Mesenteric fat pad (tissue), 1 donor: ENCODE measurements at regions not wholly inside any gene's neighbourhood (a gene's known extent, or its start where the extent isn't known, plus 50 kb on each side); places are given as distances from the start of the nearest gene placed in this dataset.

ENCODE experiments used
- DNase-seq: peaks from one replicate; pipeline ENCODE4 v3.0.0-alpha.2; 2020; ENCODE audit warnings: low spot score
- donor health status: DM: yes; HTN: yes; CAD: no.

DNA sequence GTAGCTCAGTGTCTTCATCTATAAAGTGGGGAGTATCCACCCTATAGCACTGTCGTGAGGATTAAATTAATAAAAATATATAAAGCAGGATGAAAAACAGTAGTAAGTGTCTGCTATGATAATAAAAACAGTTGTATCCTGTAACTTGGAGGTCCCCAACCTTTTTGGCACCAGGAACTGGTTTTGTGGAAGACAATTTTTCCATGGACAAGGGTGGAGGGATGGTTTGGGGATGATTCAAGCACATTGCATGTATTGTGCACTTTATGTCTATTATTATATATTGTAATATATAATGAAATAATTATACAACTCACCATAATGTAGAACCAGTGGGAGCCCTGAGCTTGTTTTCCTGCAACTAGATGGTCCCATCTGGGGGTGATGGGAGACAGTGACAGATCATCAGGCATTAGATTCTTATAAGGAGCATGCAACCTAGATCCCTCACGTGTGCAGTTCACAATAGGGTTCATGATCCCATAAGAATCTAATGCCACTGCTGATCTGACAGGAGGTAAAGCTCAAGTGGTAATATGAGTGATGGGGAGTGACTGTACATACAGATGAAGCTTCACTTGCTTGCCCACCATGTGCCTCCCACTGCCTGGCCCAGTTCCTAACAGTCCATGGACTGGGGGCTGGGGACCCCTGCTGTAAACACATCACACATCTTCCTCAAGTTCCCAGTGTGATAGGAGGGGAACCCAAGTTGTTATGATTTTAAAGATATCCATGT lies 177.4 kb upstream of the DAPK1 start:
- no peak for DNase-seq

DNA sequence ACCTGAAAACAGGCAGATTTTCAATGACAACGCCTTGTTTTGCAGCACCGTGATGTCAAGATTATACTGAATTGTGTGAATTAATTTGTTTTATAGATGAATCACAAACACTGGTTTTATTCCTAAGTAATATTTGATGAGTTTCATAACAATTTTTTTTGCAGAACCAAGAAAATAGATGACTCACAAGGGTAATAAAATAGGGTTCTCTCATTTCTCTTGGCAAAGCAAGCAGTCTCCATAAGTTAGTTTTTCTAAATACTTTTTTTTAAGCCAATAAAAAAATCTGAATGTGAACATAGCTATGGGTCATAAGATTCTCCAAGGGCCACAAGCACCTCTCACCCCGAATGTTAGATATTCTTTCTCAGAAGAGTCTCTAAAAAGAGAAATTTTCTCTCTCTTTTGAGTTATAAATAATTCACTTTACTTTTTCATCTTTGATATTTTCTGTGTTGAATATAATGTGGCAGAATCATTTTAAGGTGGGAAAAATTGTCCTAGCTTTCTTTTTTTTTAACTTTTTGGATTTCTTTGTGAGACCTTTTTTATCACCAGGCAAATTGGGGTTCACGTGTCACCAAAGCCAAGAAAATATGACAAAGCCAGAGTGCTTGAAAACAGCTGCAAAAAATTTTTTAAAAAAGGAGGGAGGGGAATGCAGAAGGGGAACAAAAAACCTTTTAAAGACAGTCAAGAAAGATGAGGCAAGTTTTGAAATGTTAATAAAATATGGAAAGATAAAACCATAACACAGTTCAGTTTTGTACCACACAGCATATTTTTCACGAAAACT lies 174.6 kb upstream of the DAPK1 start:
- no peak for DNase-seq

DNA sequence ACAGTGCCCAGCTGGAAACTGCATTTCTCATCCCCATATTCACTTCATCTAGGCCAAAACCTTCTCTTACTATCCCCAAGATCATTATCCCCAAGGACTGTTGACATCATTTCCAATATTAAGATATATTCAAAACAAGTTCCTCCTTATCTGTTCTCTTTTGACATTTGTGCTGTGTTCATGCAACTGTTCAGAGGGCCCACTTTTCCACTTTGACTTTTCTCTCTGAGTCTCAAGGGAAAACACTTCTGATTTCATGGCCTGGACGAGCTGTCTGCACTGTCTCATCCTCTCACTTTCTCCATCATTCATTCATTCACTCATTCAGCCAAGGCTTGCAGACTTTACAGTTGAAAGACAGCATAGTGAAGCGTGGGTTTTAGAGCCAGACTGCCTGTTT lies 173.7 kb upstream of the DAPK1 start:
- no peak for DNase-seq

DNA sequence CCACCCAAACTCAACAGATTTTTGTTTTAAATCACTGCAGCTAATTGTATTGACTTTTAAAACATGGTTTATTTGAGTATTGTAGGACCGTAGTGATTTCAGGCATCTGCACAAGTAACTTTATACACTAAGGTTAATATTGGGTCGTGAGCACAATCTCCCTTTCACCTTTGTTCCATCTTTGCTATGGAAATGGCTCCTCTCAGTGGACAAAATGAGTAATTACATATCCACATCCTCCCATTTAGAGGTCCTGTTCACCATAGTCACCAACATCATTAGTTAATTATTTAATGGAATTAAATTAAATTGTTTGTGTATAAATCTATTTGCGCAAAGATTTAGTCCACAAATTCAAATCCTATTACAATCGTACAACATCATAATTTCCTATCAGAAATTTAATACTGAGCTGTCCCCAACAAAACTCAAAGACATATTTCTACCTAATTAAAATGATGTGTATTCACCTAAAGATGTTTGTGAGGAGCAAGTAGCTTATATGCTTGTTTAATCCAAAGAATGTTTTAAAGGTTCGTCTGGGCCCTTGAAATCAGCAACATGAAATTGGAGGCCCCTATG lies 173.0 kb upstream of the DAPK1 start:
- no peak for DNase-seq

DNA sequence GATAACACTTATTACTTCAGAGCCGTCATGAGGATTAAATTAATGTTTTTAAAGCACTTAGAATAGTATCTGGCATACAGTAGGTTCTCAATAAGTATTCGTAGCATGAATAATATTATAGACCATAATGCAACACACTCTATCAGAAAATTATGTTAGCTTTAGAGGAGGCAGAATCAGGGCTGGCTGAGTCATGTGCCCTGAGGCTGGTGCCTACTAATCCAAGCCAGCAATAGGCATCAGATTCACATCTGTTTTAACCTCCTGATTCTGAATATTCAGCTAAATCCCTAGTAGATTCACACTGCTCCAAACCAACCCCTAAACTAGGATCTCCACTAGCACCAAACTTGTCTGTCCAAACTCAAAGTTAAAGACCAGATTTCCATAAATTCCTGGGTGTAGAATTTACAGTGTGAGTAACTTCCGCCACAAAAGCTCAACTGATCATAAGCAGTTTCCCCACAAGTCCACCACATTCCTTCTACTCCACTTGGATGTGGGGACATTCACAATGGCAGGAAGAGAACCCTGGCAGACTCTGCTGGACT lies 170.0 kb upstream of the DAPK1 start:
- DNase-seq, result no peak

DNA sequence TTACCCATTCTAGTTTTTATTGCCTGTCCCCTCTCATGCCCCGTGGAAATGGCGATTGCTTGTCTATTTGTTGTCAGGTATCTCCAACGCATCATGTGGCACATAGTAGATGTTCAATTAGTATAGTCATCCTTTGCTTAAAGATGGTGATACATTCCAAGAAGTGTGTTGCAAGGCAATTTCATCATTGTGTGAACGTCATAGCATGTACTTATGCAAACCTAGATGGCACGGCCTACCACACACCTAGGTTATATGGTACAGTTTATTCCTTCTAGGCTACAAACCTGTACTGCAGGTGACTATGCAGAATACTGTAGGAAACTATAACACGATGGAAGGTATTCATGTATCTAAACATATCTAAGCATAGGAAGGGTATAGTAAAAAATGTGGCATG lies 163.9 kb upstream of the DAPK1 start:
- DNase-seq, result no peak

DNA sequence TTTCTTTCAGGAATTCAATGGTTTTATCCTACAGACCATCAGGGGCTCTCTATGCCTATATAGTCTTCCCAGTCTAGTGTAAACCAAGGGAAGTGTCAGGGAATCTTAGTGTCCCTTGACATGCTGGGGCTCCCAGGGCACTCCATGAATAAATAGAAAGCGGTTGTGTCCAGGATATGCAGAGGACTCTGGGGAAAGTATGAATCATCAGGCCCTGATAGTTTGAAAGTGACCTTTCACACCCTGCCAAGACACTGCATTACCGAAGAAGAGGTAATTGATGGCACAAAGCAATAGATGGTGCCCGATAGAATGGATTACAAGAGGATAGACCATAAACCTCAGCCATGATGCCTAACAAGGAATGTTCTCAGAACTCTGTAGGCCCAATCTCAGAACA lies 163.3 kb upstream of the DAPK1 start:
- DNase-seq, result no peak

DNA sequence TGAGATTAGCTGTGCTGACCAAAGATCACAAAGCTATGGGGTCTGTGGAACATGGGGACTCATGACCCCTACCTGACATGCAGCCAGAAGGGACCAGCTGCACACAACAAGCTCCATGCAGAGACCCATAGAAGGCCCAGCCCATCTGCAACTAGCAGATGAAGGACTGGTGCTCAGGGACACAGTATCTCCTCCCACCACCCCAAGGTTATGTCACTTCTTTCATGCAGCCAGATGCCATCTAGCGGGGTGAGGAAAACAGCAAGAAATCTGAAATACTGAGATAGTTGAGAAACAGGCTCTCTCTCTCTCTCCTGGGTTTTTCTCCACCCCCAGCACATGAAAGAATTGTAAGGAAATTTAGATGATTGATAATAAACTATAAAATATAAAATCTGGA lies 161.3 kb upstream of the DAPK1 start:
- no peak for DNase-seq

DNA sequence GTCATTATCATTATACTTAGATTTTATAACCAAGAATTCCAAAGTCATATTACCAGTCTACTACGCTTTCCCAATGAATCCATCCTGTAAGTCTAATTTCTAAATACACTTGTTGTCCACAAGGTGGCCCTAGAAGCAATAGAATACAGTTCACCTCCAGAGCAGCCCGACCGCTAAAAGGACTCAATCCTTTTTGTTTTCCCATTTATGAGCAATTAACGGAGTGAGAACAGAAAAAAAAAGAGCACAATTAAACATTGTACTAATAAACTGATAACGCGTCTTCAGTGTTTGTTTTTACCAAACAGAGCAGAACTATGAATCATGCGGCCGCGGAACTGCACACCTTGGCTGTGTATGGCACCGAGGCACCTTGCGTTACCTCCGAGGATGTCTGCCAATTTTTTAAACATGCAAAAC lies 160.7 kb upstream of the DAPK1 start:
- no peak for DNase-seq

DNA sequence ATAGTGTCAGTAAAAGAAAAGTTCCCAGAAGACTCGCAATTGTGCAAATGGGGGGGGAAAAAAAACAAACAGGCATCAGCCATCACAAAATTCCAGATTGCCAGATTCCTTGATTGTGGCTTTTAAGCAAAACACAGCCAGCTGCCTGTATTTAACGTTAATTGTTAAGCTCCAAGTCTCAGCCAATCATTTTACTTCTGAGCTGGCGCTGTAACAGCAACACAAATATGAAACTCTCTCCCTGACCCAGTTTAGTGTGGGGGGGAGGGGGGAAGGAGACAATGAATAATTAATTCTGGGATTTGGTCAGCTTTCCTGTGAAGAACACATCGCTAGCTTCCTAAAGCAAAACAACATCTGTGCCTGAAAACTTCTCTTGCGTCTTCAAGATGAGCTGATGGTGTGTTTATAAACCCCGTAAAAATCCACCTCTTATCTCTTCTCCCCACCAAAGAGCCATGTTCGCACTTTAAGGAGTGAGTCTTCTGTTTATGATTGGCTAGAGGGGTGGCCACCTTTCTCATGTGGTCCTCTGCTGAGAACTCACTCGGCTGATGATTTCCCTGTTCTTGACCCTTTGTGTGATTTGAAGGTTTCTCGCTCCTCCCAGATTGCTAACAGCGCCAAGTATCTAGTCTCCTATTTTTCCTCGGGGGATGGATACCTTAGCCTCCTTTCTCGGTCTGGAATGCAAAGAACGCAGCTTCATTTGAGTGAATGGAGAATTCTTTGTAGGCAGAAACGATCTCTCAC lies 160.2 kb upstream of the DAPK1 start:
- DNase-seq, result no peak

DNA sequence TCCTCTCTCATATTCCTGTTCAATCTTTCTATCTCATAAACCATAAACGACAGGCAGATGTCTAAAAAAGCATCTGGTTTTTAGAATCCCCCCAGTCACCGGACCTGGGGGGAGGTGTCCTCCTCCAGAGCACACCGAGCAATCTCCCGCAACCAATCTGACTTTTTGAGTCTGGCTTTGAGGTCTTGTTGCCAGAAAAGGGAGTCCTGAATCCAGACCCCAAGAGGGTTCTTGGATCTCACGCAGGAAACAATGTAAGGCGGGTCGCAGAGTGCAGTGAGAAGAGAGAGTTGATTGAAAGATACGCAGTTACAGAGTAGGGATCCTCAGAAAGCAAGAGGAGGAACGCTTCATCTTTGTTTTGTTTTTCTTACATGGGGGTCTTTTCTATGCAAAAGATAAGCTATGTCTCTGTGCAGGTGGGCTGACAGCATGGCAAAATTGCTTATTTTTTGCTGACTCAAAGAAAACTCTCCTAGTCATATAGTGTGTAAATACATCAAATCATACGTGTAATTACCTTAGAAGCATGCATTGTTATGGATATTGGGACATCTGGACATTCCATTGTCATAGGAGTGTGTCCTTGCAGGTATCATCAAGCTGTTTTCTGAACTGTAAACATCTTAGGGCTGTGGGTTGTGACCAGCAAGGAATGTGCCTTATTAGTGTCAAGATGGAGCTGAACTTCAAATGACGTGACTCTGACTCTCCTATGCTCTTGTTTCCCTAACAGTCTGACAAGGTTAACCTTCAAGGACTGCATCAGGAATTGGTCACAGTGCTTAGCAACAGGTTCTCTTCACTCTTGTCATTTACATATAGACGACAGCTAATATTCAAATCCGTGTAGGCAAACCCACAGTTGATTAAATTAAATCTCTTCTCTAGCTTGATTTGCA lies 159.3 kb upstream of the DAPK1 start:
- no peak for DNase-seq

DNA sequence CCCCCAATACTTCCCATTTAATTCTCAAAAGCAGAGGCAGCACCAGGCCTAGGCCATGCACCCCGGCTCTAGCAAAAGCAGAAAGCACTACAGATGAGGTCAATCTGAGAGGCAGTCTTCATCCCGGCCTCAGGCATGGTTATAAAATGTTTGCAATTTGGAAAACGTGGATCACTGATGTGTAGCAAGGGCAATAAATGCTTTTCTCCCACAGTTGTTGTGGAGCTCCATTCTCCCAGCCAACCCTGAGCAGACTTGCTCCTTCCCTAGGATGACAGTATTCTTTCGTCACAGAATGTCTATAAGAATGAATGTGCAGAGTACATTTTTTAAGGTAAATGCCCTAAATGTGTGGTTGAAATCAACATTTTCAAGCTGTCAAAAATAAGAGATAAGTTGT lies 157.3 kb upstream of the DAPK1 start:
- DNase-seq, result no peak

DNA sequence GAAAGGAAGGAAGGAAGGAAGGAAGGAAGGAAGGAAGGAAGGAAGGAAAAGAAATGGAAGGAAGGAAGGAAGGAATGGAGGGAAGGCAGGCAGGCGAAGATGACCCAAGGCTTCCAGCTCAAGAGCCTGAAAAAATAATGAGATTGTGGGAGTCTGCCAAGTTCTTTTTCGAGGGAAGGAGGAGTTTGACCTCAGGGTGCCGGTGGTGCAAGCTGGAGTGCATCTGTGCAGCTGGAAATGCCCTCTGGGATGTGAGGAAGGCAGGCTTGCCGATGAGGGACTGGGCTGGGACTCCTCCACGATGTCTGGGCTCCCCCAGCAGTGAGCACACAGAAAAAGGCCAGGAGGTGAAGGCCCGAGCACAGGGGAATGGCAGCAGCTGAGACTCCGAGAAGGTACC lies 154.9 kb upstream of the DAPK1 start:
- DNase-seq, result no peak

DNA sequence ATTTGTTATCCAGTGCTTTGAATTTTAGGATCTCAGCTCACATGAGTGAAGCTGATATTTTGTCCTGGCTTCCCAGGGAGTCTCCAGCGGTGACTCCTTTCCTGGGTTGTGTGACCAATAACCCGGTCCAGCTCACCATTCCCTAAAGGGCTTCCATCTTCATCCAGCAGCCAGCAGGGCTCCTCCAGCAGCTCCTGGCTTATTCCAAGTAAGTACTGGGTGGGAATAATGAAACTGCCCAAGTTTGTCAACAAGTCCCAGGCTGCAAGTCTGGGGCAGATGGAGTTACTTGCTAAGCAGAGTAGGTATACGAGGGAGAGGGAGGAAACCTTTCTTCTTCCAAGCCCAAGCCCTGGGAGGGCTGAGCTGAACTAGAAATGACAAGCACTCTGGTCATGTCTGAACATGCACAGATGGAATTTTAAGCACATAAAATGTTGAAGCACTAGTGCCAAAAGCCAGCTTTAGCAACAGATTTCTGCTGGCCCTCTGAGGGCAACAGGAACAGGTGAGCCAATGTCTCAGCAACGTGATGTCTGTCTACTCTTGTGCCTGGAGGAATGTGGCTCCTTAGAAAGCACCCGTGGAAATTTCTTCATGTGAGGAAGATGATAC lies 153.7 kb upstream of the DAPK1 start:
- no peak for DNase-seq

DNA sequence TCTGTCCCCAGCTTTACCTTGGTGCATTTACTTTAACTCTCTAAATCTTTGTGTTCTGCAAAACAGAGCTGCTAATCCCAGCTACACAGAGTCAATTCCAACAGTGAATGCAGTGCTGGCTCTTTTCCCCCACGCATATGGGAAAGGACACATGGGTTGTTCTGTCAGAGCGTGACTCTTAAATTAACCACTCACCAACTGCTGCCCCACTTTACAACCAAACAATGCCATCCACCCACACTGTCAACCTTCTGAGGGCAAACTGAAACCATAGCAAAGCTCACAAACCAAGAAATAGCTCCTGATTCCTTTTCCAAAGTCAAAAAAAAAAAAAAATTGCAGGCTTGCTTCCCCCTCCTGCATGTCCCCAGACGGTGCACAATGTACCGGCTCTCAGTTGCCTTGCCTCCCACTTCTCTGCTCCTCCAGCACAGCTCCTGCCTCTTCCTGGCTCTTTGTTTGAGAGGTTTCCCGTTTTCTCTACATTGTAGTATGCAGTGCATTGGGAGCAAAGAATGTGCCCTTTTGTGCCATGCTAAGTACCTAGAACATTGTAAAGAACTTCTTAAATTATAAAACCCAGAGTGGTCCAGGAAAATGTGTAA lies 151.5 kb upstream of the DAPK1 start:
- no peak for DNase-seq

DNA sequence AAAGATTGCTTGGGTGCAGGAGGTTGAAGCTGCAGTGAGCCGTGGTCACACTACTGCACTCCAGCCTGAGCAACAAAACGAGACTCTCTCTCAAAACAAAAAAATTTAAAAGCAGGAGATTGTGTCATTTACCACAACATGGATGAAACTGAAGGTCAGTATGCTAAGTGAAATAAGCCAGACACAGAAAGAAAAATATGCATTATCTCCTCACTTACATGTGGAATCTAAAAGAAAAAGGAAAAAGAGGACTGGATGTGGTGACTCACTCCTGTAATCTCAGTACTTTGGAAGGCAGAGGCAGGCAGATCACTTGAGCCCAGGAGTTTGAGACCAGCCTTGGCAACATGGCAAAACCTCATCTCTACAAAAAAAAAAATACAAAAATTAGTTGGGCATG lies 146.8 kb upstream of the DAPK1 start:
- DNase-seq, result no peak

DNA sequence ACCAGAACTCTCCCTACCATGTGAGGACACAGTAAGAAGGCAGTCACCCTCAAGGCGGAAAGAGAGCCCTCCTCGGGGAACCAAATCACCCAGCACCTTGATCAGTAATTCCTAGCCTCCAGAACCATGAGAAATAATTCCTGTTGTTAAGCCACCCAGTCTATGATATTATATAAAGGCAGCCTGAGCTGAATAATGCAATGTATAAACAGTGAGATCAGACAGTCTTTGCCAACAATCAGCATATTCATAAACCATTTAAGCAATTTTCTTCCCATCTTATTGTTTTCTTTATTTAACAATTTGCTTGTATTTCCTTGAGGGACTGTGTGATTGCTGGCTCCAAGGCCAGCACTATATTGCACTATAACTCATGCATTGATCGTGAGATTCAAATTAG lies 144.4 kb upstream of the DAPK1 start:
- no peak for DNase-seq

DNA sequence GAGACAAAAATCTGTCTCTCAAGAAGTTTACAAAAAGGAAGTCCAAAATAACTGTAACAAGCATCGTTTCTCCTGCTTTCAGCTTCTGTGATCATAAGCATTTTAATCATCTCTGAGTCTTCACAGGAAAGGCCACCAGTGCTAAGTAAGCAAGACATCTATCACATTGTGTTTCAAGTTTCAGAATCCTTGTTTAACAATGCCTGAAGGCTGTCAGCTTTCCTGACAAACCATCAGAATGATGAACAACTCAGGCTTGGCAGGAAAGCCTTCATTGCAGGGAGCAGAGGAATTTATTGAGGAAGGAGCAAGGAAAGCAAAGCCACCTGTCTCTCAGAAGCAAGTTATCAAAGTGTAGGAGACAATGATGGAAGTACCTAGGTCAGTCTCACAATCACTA lies 143.5 kb upstream of the DAPK1 start:
- DNase-seq, result no peak

DNA sequence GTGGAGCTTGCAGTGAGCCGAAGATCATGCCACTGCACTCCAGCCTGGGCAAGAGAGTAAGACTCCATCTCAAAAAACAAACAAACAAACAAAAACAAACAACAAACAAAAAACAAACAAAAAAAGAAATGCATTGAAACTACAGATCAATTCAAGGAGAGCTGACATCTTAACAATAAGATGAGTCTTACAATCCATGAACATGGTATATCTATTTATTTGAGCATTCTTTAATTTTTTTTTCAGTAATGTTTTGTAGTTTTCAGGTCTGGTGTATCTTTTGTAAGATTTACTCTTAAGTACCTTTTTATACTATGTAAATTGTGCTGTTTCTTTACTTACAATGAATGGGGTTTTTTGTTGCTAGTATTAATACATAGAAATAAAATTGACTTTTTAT lies 140.1 kb upstream of the DAPK1 start:
- no peak for DNase-seq

DNA sequence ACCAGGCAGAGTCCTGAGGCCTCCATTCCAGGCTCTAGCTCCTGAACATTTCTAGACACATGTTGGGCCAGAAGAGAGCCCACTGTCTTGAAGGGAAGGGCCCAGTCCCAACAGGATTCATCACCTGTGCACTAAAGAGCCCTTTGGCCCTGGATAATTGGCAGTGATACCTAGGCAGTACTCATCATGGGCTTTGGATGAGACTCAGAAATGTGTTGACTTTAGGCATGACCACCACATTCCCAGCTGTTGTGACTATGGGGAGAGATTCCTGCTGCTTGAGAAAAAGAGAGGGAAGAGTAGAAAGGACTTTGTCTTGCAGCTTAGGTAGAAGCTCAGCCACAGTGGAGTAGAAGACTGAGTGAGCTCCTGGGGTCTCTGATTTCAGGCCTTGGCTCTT lies 138.4 kb upstream of the DAPK1 start:
- no peak for DNase-seq
